Fibroblast of skin of left biceps (primary cell): ENCODE measurements at regions not wholly inside any gene's neighbourhood (a gene's known extent, or its start where the extent isn't known, plus 50 kb on each side); places are given as distances from the start of the nearest gene placed in this dataset.
"Not testable (repeated sequence)": the region's sequence is repeated elsewhere in the genome, so short reads cannot be mapped to it uniquely, and the experiment has no call there.

Source experiments
- DNase-seq, 2 experiments: peaks; one replicate each; pipeline ENCODE4 v3.0.0-alpha.2; 2013; ENCODE audit warnings: low read depth in 2 of 2

DNA sequence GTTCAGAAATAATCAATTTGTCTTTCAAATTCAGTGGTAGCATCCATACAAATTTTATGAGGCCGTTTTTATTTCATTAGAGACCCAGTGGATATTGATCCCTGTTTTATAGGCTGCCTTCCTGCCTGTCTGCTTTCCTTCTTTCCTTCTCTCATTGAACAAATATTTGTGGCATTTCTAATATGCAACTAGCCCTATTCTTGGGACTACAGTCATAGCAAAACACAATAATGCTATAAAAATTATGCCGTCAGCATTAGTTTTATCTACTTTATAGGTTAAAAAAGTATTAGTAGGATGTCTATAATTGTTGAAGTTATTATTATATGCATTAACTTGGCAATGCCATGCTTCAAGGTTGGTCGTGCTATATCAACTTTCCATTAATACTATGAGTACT lies 2037.8 kb upstream of the LRRTM1 start:
- no peak for DNase-seq

DNA sequence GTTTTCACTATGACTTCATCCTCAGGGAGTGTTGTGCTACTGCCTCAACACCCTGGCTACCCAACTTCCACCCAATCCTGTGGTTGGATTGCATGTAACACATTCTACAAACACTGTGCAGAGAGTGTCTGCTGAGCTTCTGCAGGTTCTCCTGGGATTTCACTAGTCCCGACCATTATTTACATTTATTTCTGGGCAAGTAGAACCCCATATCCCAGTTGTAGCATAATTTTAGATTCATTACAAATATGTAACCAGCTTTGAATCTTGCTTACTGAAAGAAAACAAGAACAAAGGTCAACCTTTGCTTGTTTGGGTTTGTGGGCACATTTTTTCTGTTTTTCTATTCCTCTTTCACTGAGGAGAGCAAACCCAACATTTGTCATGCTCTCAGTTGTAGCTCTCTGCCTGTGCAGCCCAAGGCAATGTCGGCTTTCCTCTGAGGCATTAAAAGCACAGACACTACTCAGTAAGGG lies 2036.1 kb upstream of the LRRTM1 start:
- DNase-seq, result no peak

DNA sequence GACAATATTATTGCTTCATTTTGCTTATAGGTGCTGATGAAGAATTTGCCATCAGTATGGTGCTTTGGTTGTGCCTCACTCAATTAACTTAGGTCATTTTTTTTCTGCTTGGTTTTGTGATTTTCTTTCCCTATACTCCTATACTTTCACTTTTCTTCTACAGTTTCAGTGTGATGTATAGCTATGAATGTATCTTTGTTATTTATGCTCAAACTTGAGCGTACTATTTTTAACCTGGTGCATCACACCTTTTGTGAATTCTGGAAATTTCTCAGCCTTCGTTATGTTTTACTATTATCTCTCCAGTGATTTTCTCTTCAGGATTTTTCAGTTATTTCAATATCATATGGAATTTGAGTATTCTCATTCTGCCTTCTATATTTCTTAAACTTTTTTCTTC lies 2035.3 kb upstream of the LRRTM1 start:
- no peak for DNase-seq

DNA sequence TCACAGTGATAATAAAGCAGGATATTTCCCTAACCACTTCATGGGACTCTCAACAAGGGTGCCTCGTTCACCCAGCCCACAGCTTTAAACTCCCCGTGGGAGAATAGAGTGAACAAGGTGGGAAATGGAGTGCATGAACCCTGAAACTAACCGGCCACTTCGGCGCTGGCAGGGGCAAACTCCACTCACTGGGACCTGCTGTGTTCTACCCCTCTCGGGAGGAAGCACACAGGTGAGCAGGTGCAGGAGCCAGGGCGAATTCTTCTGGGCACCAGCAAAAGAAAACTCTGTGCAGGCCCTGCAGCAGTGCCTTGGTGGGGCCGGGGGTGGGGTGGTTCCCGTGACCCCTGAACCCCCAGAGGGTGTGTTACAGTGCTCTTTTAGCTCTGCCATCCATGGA lies 2029.1 kb upstream of the LRRTM1 start:
- DNase-seq, result no peak

DNA sequence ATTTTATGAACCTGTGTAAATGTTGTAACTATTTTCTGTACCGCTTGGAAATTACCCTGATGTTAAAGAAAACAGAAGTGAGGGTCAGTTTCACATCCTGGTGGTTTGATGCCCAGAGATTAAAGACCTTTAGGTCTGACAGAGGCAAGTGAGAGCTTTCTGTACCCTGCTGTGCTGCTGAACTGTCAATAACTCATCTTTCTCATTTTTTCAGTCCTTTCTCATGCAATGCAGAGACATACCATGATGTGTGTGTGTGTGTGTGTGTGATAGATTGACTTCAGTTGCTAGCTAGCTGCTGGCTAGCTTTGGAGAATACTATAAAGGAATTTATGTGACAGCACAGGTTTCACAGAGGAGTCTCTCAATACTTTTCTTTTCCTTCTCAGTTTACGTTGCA lies 2025.6 kb upstream of the LRRTM1 start:
- no peak for DNase-seq

DNA sequence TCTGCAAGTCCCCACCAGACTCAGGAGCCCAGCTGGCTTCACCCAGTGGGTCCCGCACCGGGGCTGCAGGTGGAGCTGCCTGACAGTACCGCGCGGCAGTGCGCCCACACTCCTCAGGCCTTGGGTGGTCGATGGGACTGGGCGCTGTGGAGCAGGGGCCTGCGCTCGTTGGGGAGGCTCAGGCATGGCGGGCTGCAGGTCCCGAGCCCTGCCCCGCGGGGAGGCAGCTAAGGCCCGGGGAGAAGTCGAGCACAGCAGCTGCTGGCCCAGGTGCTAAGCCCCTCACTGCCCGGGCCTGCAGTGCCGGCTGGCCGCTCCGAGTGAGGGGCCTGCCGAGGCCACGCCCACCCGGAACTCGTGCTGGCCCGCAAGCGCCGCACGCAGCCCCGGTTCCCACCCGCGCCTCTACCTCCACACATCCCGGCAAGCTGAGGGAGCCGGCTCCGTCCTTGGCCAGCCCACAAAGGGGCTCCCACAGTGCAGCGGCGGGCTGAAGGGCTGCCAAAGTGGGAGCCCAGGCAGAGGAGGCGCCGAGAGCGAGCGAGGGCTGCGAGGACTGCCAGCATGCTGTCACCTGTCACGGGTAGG lies 2021.7 kb upstream of the LRRTM1 start:
- DNase-seq, result not testable (repeated sequence)

DNA sequence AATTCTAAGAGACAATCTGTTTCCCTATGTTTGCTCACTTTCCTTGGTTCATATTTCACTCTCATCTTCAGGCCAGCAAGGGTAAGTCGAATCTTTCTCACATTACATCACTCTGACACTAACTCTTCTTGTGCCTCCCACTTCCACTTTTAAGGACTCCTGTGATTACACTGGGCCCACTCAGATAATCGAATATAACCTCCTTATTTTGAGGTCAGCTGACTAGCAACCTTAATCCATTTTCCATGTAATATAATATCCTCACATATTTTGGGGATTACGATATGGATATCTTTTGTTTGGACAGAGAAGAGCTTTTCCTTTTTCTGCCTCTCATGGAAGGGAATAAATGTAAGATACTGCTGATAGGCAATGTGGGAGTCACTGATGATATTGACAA lies 2015.7 kb upstream of the LRRTM1 start:
- no peak for DNase-seq

DNA sequence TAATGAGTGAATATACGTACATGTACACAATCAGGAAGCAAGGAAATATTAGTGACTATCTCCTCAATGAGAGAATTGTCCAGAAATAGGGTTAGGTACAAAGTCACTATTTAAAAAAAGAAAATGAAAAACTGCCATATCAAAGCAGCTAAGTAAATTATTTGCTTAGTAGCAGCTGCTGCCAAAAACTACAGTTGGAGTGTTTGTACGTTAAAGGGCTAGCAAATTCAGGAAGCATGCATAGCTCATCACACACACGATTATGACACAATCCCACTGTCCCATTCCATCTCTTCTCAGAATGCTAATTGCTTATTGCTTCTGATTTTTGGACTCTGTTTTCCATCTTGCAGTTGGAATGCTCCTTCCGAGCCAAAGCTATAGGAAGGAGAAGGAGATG lies 2012.5 kb upstream of the LRRTM1 start:
- no peak for DNase-seq

DNA sequence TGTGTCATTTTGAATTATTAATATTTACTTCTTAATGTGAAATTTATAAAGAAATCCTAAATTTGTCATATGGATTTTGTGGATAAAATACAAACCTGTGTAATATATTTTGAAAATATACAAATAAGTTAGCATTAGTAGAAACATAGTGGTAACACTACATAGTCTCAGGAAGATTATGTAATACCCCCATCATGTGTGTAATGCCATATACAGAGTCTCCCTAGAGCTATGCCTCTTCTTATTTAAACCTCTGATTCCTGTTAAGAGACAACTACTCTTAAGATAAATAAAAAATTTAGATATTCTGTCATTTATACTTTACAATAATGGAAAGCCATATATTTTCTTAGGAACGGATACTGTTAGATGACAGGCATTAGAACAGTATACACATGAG lies 2012.0 kb upstream of the LRRTM1 start:
- DNase-seq, result no peak

DNA sequence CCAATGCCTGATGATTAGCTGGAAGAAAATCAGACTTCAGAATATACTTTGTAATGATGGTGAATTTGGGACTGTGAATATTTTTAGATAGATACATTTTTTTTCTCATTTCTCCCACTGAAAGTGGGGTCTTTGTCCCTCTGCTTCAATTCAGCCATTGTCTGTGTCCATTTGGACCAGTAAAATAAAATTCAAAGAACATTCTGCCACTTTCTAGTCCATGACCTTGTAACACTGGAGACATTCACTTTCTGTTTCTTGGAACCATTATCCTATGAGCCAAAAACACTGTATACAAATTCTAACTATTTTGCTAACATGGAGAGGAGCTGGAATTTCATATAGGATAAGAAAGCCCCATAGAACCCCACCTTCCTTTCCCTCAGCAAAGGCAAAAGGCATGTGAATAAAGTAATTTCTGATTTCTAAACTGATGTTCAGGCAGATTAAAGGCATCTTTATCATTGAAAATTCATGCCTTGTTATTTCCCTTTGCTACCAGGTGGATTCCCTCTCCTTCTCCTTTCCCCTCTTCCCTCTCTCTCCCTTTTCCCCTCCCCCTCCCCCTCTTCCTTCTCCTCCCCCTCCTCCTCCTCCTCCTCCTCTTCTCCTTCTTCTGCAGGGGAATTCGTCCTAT lies 2010.4 kb upstream of the LRRTM1 start:
- DNase-seq, result no peak

DNA sequence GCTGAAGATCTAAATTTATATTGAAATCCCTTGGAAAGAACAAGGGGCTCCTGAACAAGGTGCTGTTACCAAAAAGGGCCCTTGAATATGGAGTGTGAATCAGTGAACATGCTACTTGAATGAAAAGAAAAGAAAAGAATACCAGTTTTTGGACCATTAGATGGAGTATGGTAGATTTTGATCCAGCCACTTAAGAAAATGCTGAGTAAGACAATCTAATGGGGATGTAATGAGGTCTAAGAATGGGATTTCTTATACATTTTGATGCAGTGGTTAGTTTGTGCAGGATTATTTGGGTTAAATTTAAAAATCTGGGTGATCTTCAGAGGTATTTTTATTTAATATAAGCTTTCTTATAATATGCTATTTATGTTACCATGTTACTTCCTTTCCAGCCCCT lies 2003.0 kb upstream of the LRRTM1 start:
- DNase-seq, result no peak

DNA sequence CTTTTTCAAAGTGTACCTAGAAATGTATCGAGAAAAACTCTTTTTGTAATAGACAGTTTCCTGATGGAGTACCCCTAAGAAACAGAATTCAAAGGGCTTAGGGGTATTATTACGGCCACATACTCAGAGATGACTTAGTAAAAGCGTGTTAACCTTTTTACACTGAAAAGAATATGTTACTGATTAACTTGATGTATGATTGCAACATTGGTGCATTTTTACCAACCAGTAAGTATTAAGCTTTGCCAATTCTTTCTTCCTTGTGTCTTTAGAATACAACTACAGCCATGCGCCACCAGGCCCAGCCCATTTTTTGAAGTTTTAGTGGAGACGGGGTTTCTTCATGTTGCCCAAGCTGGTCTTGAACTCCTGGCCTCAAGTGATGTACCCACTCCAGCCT lies 1997.0 kb upstream of the LRRTM1 start:
- no peak for DNase-seq

DNA sequence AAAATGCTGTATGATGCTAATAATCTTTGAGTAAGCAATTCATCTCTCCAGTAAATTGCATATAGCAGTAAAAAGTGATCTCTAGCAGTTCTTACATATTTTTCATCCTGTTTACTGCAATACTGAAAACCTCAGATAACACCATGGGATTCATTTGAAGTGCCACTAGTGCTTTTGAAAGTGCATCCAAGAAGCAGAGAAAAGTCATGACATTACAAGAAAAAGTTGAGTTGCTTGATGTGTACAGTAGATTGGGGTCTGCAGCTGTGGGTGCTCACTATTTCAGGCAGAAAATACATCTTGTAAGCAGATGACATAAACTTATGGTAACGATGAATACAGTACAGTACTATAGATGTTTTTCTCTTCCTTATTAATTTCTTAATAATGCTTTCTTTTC lies 1984.9 kb upstream of the LRRTM1 start:
- DNase-seq, result no peak

DNA sequence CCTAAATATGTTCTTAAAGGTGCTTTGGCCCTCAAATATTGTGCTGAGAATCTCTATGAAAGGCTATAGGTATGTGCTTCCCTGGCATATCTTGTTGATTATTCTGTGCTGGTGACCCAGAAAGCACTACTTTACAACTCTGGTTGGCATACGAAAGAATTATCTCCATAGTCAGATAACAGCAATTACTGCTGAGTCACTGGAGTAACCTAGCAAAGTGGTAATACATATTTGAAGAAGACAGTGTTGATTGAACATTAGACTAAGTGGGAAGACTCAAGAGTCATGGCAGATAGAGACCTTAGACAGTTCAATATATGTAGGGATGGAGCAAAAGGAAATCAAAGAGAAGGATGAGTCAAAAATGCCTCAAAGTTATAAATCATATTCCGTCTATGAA lies 1978.5 kb upstream of the LRRTM1 start:
- DNase-seq, result no peak

DNA sequence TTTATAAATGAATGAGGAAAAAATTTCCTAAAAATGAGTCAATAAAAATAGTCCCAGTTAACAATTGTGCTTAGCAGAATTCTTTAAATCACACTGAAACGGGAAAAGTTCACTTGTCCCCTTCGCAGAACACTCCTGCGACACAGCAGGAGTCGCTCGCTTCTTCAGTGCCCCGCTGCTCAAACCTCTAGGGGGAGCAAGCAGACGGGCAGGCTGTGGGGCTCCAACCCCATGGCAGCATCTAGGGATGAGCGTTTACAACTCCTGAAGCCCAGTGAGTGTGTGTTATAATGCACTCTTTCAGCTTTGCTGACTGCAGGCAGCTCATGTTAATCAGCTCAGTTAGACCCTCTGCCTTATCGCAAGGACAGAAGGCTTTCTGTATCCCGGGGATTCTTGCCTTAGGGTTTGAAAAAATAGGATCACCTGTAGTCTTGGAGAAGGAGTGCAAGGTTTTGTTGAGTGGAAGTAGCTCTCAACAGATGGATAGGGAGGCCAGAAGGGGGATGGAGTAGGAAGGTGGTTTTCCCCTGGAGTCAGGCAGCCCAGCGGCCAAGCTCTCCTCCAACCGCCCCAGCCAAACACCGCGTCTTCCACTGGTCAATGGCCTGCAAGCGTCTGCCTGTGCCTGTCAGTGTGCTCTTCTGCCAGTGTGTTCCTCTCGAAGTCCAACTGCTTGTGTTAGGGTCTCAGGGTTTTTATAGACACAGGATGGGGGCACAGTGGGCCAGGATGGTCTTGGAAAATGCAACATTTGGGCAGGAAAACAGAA lies 1977.7 kb upstream of the LRRTM1 start:
- no peak for DNase-seq

DNA sequence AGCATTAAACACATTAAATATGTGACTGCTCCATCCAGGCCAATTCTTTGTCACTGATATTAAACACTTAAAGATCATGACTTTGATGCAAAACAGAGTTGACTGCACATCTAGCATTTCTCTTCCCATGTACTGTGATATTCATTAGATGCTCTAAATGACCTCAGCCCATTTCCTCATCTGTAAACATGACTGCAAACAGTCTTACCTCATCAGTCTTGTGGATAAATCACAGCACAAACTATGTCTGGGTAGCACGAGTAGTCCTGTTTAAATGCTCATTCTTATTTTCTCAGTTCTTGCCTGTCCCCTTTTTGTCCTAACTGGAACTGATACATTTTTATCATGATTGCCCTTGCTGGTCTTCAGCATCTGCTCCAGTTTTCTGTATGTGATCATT lies 1974.8 kb upstream of the LRRTM1 start:
- DNase-seq, result no peak

DNA sequence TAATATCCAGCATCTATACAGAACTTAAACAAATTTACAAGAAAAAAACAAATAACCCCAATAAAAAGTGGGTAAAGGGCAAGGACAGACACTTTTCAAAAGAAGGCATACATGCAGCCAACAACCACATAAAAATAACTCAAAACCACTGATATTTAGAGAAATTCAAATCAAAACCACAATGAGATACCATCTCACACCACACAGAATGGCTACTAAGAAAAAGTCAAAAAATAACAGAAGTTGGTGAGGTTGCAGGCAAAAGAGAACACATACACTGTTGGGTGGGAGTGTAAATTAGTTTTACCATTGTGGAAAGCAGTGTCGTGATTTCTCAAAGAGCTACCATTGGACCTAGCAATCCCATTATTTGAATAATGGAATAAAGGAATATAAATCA lies 1973.9 kb upstream of the LRRTM1 start:
- no peak for DNase-seq

DNA sequence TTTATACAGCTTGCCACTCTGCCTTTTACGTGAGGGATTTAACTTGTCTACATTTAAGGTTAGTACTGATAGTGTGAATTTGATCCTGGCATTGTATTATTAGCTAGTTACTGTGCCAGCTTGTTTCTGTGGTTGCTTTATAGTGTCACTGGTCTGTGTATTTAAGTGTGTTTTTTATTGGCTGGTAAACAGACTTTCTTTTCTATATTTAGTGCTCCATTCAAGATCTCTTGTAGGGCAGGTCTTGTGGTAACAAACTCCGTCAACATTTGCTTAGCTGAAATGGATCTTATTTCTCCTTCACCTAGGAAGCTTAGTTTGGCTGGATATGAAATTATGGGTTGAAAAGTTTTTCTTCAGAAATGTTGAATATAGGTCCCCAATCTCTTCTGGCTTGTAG lies 1971.0 kb upstream of the LRRTM1 start:
- no peak for DNase-seq

DNA sequence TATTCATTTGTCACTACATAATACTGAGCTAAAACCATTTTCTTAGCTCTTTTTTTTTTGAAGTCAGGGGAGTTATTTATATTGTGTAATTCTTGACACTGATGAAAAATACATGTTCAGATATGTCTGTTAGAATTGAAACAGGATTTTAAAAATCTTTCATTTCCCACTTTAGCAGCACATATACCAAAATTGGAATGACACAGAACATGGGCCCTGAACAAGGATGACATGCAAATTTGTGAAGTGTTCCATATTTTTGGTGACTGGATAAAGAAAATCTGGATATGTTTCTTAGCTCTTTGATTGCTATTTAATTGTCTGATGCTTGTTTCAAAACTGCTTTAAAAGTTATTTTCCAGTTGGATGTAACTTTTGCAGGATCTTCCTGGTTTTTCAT lies 1963.9 kb upstream of the LRRTM1 start:
- DNase-seq, result no peak

DNA sequence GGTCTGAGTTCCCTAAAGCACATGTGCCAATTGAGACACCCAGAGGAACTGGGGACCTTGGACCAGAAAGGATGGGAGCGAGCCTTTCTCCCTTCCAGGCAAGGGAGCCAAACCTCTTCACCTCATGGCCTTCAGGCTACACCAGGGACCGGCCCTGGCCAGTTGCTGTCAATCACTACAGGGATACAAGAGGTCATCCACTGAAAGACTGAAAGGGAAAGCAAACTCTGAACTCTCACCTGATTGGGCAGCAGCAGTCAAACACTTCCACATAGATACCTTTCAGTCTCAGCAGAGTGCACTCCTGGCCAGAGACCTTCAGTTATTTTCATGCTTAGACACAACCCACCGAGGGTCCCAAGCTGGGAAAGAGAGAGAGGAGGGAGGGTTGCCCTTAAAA lies 1956.0 kb upstream of the LRRTM1 start:
- DNase-seq, result no peak

DNA sequence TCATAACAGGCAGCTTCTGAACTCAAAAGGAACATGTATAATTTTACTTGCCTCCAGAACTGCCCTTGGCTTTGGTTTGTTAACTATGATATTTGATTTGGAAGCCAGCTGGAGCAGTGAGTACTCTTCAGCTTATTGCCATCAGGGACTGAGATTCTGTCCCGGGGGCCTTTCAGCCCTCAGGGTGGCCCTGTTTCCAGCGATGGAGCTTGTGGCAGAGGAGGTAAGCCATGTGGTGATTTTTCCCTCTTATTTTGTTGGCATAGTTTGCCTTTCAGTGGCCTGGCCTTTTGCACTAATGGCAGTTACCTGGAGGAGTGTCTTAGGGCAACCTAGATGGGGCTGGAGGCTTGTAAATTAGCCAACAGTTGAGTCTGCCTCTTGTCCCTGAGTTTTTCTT lies 1955.0 kb upstream of the LRRTM1 start:
- no peak for DNase-seq

DNA sequence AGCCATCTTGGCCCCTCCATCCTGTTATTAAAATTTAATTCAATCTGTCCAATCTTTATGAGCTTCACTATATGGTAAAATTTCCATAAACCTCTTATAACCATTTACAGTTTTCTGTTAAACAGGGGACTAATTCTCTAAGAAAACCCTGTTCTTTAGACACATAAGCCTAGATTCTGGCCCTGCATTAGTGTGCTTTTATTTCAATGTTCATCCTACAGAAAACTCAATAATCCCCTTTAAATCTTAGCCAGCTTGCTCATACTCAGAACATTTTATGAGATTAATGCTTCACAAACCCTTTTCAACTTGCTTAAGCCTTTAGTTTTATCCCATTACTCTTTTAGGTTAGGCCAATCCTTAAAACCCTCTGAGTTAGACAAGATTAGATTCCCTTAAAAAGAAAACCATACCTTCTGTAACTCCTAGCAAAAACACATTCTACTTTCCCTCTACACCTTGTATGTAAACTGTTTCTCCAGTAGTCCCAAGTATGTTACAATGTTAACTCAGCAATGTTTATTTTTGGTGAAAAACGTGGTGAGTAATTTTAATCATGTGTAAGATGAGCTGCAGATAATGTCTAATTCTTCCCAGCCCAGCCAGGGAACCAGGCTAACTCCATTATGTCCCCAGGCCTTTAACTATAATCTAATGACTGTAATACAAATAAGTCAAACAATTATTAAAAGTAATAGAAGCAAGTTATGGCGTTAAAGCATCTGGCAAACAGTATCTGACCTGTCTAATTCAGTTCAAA lies 1953.4 kb upstream of the LRRTM1 start:
- DNase-seq, result no peak
